Caco-2 (cell line): ENCODE measurements at regions not wholly inside any gene's neighbourhood (a gene's known extent, or its start where the extent isn't known, plus 50 kb on each side); places are given as distances from the start of the nearest gene placed in this dataset.
A peak's percentile ranks its signal among the peaks of the same experiment; 100 is the strongest.

Experiments used
- BruUV-seq: library from RNA; stranded (reverse); fragments of 400-500 nt; replicated peaks from 2 replicates; lab custom pipeline; 2021; lab: Mats Ljungman, UMichigan
- CTCF ChIA-PET: fragments of 300-600 bp; sonication (Branson Sonifier 250); formaldehyde crosslinking; loops from one replicate; lab custom pipeline; 2022; ENCODE audit warnings: antibody characterized with exemption; lab: Charles Lee
- POLR2A ChIA-PET: fragments of 300-600 bp; sonication (Branson Sonifier 250); formaldehyde crosslinking; loops from one replicate; lab custom pipeline; 2022; ENCODE audit warnings: antibody characterized with exemption; lab: Charles Lee
- DNase-seq, 2 experiments: peaks; one replicate each; pipeline versions ENCODE4 v3.0.0 to v3.0.0-alpha.2; 2020 to 2022
- H3K27me3 ChIP-seq: replicated peaks from 2 replicates; pipeline ENCODE4 v1.6.0; 2011; ENCODE audit warnings: low read length; ENCODE audit not compliant: control insufficient read depth, insufficient read depth
- H3K36me3 ChIP-seq: 2 replicates; pipeline ENCODE4 v1.5.1; 2011; ENCODE audit warnings: low read length; ENCODE audit not compliant: control insufficient read depth, insufficient read depth
- H3K4me1 ChIP-seq: fragments of 250-450 bp; sonication (Bioruptor Pico); 2 replicates; pipeline ENCODE4 v1.5.1; 2020; ENCODE audit warnings: mild to moderate bottlenecking
- H3K4me3 ChIP-seq: 2 replicates; pipeline ENCODE4 v1.5.1; 2011; ENCODE audit warnings: low read depth, mild to moderate bottlenecking, control low read depth, low read length
- H3K9me3 ChIP-seq: fragments of 250-450 bp; sonication (Bioruptor Pico); 2 replicates; pipeline ENCODE4 v1.5.1; 2020; ENCODE audit warnings: mild to moderate bottlenecking, moderate library complexity
- H3K27ac Mint-ChIP-seq: one replicate; pipeline ENCODE4 v1.8.0; 2022; ENCODE audit warnings: mixed read lengths; ENCODE audit not compliant: unreplicated experiment
- H3K27me3 Mint-ChIP-seq: one replicate; pipeline ENCODE4 v1.8.0; 2022; ENCODE audit warnings: mixed read lengths; ENCODE audit not compliant: insufficient read depth, unreplicated experiment
- H3K36me3 Mint-ChIP-seq: one replicate; pipeline ENCODE4 v1.8.0; 2022; ENCODE audit warnings: mild to moderate bottlenecking, mixed read lengths; ENCODE audit not compliant: insufficient read depth, unreplicated experiment
- H3K4me1 Mint-ChIP-seq: one replicate; pipeline ENCODE4 v1.8.0; 2022; ENCODE audit warnings: low read depth, mixed read lengths; ENCODE audit not compliant: unreplicated experiment
- H3K4me3 Mint-ChIP-seq: one replicate; pipeline ENCODE4 v1.8.0; 2022; ENCODE audit warnings: mild to moderate bottlenecking, moderate library complexity, mixed read lengths; ENCODE audit not compliant: unreplicated experiment
- H3K9me3 Mint-ChIP-seq: one replicate; pipeline ENCODE4 v1.8.0; 2022; ENCODE audit warnings: mixed read lengths; ENCODE audit not compliant: unreplicated experiment
- CTCF ChIP-seq, 2 experiments: fragments of 200-600 bp in 1 of 2; IDR thresholded peaks; 1 replicate in 1 of 2; 2 replicates in 1 of 2; pipeline versions ENCODE4 v1.5.1 to v1.8.0; 2011 to 2022; ENCODE audit warnings: antibody characterized with exemption in 1 of 2, control low read depth in 1 of 2, inconsistent platforms in 1 of 2, low read depth in 1 of 2, low read length in 1 of 2, mild to moderate bottlenecking in 1 of 2, moderate library complexity in 1 of 2; ENCODE audit not compliant: insufficient read depth in 1 of 2, severe bottlenecking in 1 of 2, unreplicated experiment in 1 of 2
- intact Hi-C: fragments of 100-400 bp; cut with micrococcal nuclease; formaldehyde crosslinking; loops from one replicate; pipeline ENCODE4 v1.10.0; 2022; ENCODE audit not compliant: unreplicated experiment

- Mint-ChIP-seq H3K4me1 (no peaks in the 10 kb centered on the region), H3K27me3 (no peaks in the 10 kb centered on the region), H3K36me3 (no peaks in the 10 kb centered on the region), H3K9me3 (peaks cover 7% of the 10 kb centered on the region), H3K27ac (no peak overlapping the region), H3K4me3 (no peak overlapping the region)
- no peaks in the 10 kb centered on the region for H3K27me3 ChIP-seq
- no peak for TF ChIP-seq CTCF (IDR thresholded peaks at IDR 0.05; ENCODE audit: insufficient read depth in 1 of 2, low read depth in 1 of 2, low read length in 1 of 2, severe bottlenecking in 1 of 2, unreplicated experiment in 1 of 2)
- BruUV-seq: no TSS peak
- H3K4me3 ChIP-seq: no peak overlapping the region
- no peaks in the 10 kb centered on the region for H3K9me3 ChIP-seq
- intact Hi-C loops: no loop called here
- no peaks in the 10 kb centered on the region for H3K4me1 ChIP-seq
- H3K36me3 ChIP-seq: no peaks in the 10 kb centered on the region
- CTCF ChIA-PET: no interaction called here
- POLR2A ChIA-PET: no interaction called here
- DNase-seq: no peak
Measured at GRCh38 chr5:82931110-82931509, 146.1 kb downstream of the TMEM167A start.

- H3K27ac Mint-ChIP-seq: no peak overlapping the region
- intact Hi-C loops: no loop called here
- no peak for TF ChIP-seq CTCF (IDR thresholded peaks at IDR 0.05; ENCODE audit: insufficient read depth in 1 of 2, low read depth in 1 of 2, low read length in 1 of 2, severe bottlenecking in 1 of 2, unreplicated experiment in 1 of 2)
- peaks cover 21% of the 10 kb centered on the region for H3K4me1 Mint-ChIP-seq
- BruUV-seq: no TSS peak
- H3K4me3 ChIP-seq: no peak overlapping the region
- H3K9me3 Mint-ChIP-seq: no peaks in the 10 kb centered on the region
- H3K27me3 Mint-ChIP-seq: no peaks in the 10 kb centered on the region
- no peak overlapping the region for H3K4me3 Mint-ChIP-seq
- no peaks in the 10 kb centered on the region for H3K36me3 ChIP-seq
- no peak for DNase-seq
- CTCF ChIA-PET: no interaction called here
- peaks cover 3% of the 10 kb centered on the region; the same call in 1 of the 2 replicates for H3K9me3 ChIP-seq
- H3K27me3 ChIP-seq: no peaks in the 10 kb centered on the region
- POLR2A ChIA-PET: no interaction called here
- no peaks in the 10 kb centered on the region for H3K36me3 Mint-ChIP-seq
- H3K4me1 ChIP-seq: peaks cover 24% of the 10 kb centered on the region
Measured at GRCh38 chr5:82925061-82925411, 152.2 kb downstream of the TMEM167A start.

- Histone ChIP-seq H3K36me3 (no peaks in the 10 kb centered on the region), H3K9me3 (peaks cover 3% of the 10 kb centered on the region; the same call in 1 of the 2 replicates), H3K27me3 (no peaks in the 10 kb centered on the region), H3K4me1 (peaks cover 24% of the 10 kb centered on the region), H3K4me3 (no peak overlapping the region)
- Mint-ChIP-seq H3K9me3 (no peaks in the 10 kb centered on the region), H3K4me3 (peak overlapping the region; percentile 12), H3K27ac (peak overlapping the region; percentile 31), H3K36me3 (no peaks in the 10 kb centered on the region), H3K27me3 (no peaks in the 10 kb centered on the region), H3K4me1 (peaks cover 22% of the 10 kb centered on the region)
- ChIA-PET CTCF (no interaction called here), POLR2A (no interaction called here)
- intact Hi-C loops: no loop called here
- BruUV-seq: no TSS peak
- no peak for TF ChIP-seq CTCF (IDR thresholded peaks at IDR 0.05; ENCODE audit: insufficient read depth in 1 of 2, low read depth in 1 of 2, low read length in 1 of 2, severe bottlenecking in 1 of 2, unreplicated experiment in 1 of 2)
- peak in 1 of 2 experiments; percentile 20 for DNase-seq
Measured at GRCh38 chr5:82924226-82925060, 152.8 kb downstream of the TMEM167A start.
